Erythroblast (primary cell): ENCODE measurements at regions not wholly inside any gene's neighbourhood (a gene's known extent, or its start where the extent isn't known, plus 50 kb on each side); places are given as distances from the start of the nearest gene placed in this dataset.

ENCODE experiments used
- GATA1 ChIP-seq: IDR thresholded peaks from 2 replicates; pipeline ENCODE4 v1.6.1; 2011; ENCODE audit warnings: low read depth, mild to moderate bottlenecking, control low read depth, low read length, moderate library complexity
- POLR2A ChIP-seq: IDR thresholded peaks from 2 replicates; pipeline ENCODE4 v1.6.1; 2011; ENCODE audit warnings: mild to moderate bottlenecking, low read length

DNA sequence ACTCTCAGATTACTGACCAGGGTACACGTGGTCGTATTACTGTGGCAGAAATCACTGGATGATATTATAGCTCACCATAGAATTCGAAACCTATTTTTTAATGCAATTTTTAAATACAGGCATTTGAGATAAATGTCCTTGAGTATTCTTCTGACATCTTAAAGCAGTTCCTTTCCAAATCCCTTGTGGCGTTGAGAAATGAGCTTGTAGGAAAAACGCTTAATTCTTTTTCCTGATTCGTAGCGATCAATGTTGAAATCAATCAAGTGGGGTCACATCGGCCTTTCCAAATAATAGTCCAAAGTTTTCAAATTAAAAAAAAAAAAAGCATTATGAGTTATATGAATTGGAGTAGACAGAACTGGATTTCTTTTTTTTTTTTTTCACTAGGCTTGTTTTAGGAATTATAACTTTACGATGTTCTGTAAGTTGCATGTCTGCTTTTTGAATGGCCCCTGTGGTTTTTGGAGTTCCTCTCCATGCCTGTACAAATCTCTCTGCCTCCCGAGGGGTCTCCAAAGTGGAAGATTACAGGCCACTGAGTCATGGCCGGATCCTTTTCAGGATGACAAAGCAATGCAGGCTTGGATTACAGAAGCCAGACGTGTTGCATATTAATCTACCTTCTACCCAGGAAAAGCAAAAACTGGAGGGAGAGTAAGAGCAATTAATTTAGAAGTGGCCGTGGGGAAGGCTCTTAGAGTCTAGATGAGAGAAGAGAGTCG, 226.1 kb downstream of the SHOX start:
- no peak for TF ChIP-seq POLR2A
- no peak for TF ChIP-seq GATA1
